ENCODE measurements at regions not wholly inside any gene's neighbourhood (a gene's known extent, or its start where the extent isn't known, plus 50 kb on each side); places are given as distances from the start of the nearest gene placed in this dataset.
"Not testable (repeated sequence)": the region's sequence is repeated elsewhere in the genome, so short reads cannot be mapped to it uniquely, and the experiment has no call there.

GRCh38 chr10:2777666-2778355 is 289.5 kb upstream of the PFKP start:
- no peak for DNase-seq

DNA sequence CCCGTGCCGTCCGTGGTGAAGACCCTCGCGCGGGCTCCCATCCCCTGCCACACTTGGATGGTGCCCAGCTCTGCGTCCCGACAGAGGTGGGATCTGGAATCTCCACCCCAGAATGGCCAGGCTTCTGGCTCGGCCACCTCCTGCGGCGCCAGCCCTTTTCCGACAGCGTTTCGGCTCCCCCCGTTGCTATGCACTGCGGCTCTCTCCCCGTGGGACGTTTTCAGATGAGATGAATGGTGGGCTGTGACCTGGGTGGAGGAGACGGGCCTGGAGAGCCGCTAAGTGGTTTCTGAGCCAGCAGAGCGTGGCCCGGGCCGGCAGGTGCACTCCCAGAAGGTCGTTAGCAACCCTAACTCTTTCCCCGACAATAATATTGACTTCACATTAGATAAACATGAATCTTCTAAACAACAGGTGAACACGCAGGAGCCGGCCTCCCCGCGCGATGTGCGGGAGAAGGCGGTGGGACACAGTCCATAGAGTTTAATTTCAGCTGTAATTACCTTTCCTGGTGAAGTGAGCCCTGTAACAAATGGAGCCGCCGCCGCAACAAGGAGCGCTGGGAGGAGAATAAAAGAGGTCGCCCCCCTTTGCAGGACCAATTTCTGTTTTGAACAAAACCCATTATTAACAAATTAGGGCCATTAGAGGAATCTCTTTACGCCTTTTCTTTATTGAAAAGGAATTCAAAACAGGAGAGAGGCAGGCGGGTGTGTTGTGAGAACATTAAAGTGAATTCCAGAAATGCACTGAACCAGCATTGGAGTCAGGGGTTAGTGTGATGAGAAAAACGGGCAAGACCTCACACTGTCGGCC is 294.3 kb upstream of the PFKP start:
- DNase-seq: no peak

DNA sequence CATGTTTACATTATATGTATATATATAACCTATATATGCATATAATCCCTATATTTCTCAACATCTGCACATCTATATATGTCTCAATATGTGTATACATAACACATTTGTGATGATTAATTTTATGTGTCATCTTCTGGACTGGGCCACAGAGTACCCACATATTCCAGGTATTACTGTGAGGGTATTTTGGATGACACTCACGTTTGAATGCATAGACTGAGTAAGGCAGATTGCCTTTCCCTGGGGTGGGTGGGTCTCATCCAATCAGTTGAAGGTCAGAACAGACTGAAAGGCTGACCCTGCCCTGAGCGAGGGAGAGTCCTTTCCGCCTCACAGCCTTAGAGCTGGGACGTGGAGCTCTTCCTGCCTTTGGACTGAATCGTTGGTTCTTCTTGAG is 295.2 kb upstream of the PFKP start:
- no peak for DNase-seq

- DNase-seq: not testable (repeated sequence)
Observed at GRCh38 chr10:2767293-2767692, 300.1 kb upstream of the PFKP start.

- no peak for DNase-seq
Observed at GRCh38 chr10:2761971-2762370, 305.4 kb upstream of the PFKP start.

DNA sequence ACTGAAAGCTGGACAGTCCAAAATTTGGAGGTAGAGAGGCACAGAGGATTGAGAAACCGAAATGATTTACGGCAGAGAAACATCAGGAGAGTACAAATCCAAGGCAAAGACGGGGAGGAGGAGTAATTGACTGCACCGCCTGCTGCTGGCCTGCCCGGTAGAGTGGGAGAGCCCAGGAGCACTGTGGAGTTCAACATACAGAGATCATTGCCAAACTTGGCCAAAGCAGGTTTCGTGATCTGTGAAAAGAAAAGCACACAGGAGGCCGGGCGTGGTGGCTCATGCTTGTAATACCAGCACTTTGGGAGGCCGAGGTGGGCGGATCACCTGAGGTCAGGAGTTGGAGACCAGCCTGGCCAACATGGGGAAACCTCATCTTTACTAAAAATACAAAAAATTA is 306.0 kb upstream of the PFKP start:
- DNase-seq: no peak

DNA sequence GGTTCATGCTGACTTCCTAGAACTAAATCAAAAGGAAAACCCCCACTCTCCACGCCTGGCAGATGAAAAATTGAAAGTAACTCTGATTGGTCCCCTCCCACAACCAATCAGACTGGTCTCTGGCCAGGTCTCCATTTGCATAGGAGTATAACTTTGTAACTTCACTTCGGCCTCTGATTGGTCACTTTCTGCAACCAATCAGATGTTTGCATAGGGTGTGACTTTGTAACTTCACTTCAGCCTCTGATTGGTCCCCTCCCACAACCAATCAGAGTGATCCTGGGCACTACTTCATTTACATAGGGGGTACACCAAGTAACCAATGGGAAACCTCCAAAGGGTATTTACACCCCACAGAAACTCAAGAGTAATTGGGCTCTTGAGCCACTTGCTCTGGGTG is 306.6 kb upstream of the PFKP start:
- DNase-seq: no peak

DNA sequence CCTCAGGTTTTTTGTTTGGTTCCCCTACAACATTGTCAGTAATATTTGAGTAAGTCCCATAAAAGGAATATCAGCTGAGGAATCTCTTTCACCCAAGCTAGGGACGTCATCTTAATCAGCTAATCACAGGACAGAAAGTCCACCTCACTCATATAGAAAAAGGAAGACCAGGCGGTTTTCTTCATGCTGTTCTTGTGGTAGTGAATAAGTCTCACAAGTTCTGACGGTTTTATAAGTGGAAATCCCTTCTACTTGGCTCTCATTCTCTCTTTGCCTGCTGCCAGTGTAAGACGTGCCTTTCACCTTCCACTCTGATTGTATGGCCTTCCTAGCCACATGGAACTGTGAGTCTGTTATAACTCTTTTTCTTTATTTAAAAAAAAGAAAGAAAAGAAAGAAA is 308.1 kb upstream of the PFKP start:
- no peak for DNase-seq

GRCh38 chr10:2754943-2755342 is 312.4 kb upstream of the PFKP start:
- no peak for DNase-seq

DNA sequence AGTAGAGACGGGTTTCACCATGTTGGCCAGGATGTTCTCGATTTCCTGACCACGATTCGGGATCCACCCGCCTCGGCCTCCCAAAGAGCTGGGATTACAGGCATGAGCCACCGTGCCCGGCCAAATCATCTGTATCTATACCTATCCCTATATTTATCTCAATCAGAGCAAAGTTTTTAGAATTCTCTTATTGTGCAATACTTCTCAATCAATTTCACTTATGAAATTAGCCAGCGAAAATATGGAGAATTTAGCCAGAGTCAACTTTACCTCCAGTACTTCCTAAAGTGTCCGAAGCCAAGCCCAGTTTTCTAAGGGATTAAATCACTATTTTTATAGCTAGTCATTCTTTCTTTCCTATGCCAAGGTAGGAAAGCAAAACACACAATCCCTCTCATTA is 319.1 kb upstream of the PFKP start:
- no peak for DNase-seq

GRCh38 chr10:2746638-2747037 is 320.7 kb upstream of the PFKP start:
- DNase-seq: no peak

DNA sequence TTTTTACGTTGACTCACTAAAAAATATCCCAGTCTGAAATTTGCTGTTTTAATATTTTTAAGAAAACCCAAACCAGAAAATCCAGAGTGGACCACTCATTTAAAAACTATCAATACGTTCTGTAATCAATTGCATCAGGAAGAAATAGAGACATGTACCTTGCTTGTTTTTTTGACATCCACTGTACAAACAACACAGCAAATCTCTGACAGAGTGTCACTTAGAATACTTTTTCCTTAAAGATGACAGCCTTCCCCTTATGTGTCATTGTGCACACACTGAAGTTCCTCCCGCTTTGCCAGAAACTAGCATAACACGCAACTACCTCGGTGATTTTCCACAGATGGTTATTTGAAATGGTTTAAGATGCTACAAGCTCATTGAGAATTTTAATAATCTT is 321.7 kb upstream of the PFKP start:
- DNase-seq: no peak

- DNase-seq: no peak
Observed at GRCh38 chr10:2744547-2745200, 322.7 kb upstream of the PFKP start.

DNA sequence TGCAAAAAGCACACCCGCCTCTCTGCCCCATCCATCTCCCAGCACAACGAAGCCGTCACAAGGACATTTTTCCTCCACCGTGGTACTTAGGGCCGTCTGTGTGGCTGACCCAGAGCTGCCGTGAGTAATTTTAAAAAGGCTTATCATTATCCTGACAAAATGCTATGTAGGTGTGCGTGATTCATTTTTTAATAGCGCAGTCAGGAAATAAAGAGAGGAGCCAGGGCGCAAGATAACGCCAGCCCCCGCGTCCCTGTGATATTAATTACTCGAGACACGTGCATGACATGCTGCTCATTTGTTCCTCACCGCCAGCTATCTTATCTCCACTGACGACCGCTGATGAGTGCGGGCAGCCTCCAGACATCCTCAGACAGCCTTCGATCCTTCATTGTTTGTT is 332.7 kb upstream of the PFKP start:
- no peak for DNase-seq

GRCh38 chr10:2733278-2733963 is 333.9 kb upstream of the PFKP start:
- no peak for DNase-seq

DNA sequence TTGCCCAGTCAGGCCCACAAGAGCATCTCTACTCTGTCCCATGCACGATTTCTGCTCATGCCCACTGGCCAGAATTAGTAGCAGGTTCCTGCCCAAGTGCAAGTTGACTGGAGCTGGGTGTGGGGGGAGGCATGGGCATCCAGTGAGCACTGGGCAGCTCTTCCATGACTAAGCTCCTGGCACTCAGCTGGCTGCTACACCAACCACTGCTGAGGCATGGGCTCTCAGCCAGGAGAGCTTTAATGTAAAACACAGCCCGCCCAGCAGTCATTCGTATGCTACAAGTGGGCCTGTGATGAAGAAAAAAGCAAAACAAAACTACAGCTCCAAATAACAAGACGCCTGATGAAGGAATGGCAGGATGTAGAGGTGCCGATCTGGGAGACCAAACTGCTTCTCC is 335.4 kb upstream of the PFKP start:
- no peak for DNase-seq

- no peak for DNase-seq
Observed at GRCh38 chr10:2729197-2729596, 338.2 kb upstream of the PFKP start.

DNA sequence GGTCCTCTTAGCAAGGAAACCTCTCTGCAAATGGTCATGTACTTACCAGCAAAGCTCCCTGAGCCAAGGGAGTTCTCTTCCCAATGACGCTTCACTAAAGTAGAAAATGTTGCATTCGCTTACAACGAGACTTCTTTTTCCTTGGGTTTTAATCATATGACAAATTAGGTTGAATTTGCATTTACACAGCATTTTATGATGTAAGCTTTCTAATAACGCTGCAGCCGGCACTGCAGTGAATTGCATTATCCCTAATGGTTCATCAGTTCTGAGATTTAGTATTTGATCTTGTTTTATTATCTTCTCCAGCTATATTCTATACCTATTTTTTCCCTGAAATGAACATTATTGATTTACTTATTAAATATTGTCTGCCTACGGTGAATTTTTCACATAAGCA is 339.3 kb upstream of the PFKP start:
- DNase-seq: no peak

DNA sequence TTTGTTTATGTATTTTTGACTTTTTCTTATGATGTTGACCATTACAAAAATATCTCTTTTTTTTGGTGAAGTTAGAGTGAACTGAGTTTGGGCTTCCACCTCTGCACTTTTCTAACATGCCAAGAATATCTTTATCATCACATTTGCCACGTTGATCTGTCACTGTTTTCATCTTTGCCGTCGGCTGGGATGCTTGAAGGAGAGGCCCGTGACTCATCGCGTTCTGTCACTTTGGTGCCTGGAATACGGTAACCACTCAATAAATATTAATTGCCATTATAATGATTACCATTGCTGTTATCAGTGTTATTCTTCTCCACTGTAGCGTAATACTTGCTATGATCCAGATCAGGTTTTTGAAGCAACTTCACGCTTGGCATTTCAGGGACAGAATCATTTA is 350.8 kb upstream of the PFKP start:
- no peak for DNase-seq

DNA sequence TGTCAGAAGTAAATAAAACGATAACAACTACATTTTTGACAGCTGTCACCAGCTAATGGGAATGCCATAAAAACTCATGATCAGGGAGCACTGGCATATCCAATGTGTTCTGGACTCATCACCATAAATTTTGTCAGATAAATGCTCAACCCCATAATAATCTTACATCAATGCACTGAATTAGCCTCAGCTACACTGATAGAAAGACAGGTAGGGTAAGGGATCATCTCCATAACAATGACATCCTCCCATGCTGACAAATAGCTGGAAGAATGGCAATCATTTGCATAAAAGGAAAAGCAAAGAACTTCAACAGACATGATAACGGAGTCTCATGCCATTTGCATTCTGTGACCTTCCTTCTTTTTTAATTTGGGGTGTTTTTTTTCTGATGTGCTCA is 352.8 kb upstream of the PFKP start:
- DNase-seq: no peak

DNA sequence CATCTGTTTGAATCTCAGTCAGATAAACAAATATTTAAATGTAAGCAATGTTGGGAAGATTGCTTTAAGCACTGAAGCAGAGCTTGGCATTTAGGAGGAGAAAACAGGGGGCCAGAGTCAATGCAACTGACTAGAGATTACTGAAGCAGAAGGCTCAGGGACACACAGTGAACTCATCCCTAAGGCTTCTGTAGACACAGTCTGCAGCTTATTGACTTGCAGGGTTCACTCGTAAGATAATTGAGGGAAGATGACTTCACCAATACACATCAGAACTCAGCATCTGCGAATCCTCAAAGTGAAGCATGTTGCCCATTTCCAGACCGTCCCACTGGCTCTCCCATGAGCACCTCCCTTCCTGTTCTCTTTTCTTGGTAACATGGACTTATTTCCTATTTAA is 363.4 kb upstream of the PFKP start:
- DNase-seq: no peak

DNA sequence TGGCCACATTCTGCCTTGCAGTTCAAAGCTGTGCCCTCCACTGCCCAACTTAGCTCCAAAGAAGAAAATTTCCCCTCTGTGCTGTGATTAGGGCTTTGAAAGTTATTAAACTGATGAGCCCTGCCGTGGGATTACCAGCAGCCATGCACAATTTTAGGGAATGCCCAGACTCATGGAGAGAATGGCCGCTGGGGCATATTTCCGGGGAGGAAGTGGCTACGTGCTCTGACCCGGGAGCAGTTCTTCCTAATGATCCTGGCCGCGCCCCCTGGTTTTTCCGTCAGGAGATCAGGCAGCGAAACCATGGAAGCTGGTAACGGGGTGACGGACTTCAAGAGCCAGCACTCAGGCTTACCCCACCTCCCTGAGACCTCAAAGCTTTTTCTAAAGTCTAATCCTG is 365.5 kb upstream of the PFKP start:
- DNase-seq: no peak

DNA sequence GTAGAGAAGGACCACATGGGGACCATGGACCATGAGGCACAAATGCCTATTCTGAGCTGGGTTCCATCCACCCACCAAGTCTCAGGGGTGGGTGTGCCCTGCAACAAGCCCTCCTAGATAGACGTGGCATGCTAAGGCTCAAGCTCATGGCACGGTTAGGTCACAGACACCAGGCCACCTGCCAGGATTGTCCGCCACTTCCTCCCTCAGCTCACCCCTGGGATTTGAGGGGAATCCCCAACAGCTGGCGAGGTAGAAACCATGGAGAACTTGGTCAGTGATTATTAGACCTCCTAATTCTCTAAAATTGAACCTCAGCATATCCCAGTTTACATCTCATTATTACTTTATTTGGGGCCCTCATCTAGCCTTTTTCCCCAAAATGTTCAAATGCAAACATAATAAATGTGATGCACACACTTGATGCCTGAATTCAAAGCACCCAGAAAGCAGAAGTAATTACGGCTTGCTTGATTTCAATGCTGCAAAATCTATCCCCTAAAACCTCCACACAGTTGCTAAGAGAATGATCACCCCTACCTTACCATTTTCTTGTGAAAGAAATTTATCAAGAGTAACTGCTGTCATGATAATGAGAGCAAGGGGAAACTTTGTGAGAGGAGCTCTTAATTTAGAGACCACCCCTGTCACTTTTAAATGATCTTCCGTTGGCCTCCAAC is 366.6 kb upstream of the PFKP start:
- DNase-seq: no peak

Measured in NCI-H2171 treated with DMSO at 0.1 percent for 48 hours (cell line).